ENCODE measurements at regions not wholly inside any gene's neighbourhood (a gene's known extent, or its start where the extent isn't known, plus 50 kb on each side); places are given as distances from the start of the nearest gene placed in this dataset.

DNA sequence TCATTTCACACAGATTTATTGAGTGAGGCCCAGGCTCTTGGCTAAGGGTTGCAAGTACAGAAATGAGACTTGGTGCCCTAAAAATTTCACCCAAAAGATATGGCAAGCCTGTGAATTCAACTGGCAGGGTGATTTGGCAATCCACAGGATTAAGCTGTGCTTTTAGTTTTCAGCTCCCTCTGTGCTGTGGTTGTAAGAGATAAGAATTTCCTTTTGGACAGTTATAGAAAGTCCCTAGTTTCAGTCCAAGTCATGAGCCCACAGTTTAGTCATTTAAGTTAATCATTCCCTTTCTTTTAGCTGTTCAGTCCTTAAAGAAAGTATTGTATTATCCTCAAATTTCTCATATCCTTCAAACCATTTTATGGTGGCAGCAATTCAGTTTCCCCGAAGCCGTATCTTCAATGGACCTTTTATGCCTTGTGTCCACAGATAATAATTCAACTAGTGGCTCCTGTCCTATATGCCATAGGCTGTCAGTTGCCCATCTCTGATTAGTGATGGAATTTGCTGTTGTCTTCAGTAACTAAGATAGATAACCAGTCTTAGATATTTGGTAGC lies 73.4 kb upstream of the NAMPT start:
- no peak for TF ChIP-seq POLR2A (IDR thresholded peaks at IDR 0.05)
- TF ChIP-seq, protein P1, sequence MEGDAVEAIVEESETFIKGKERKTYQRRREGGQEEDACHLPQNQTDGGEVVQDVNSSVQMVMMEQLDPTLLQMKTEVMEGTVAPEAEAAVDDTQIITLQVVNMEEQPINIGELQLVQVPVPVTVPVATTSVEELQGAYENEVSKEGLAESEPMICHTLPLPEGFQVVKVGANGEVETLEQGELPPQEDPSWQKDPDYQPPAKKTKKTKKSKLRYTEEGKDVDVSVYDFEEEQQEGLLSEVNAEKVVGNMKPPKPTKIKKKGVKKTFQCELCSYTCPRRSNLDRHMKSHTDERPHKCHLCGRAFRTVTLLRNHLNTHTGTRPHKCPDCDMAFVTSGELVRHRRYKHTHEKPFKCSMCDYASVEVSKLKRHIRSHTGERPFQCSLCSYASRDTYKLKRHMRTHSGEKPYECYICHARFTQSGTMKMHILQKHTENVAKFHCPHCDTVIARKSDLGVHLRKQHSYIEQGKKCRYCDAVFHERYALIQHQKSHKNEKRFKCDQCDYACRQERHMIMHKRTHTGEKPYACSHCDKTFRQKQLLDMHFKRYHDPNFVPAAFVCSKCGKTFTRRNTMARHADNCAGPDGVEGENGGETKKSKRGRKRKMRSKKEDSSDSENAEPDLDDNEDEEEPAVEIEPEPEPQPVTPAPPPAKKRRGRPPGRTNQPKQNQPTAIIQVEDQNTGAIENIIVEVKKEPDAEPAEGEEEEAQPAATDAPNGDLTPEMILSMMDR (IDR thresholded peaks at IDR 0.05): no peak
